CD14-positive monocyte (primary cell): ENCODE measurements at regions not wholly inside any gene's neighbourhood (a gene's known extent, or its start where the extent isn't known, plus 50 kb on each side); places are given as distances from the start of the nearest gene placed in this dataset.

ENCODE experiments used
- DNase-seq, 3 donors: peaks; one replicate each; pipeline ENCODE4 v3.0.0-alpha.2; 2011 to 2022
- H2AFZ ChIP-seq: 2 replicates; pipeline ENCODE4 v1.6.0; 2012; ENCODE audit warnings: mild to moderate bottlenecking, low read depth, low read length, inconsistent platforms; ENCODE audit not compliant: insufficient read depth, poor library complexity, severe bottlenecking
- H3K27ac ChIP-seq, 2 donors: 1 replicate in 1 of 2; 2 replicates in 1 of 2; pipeline ENCODE4 v1.5.1; 2012 to 2013; ENCODE audit warnings: low read length in 2 of 2, control low read depth in 1 of 2, inconsistent platforms in 1 of 2, low read depth in 1 of 2, mild to moderate bottlenecking in 1 of 2
- H3K27me3 ChIP-seq, 2 donors: one replicate each; pipeline versions ENCODE4 v1.6.0 to v1.6.1; 2011 to 2013; ENCODE audit warnings: low read length in 2 of 2; ENCODE audit not compliant: control insufficient read depth in 2 of 2, insufficient read depth in 2 of 2
- H3K36me3 ChIP-seq, 2 donors: replicated peaks in 1 of 2; 1 replicate in 1 of 2; 2 replicates in 1 of 2; pipeline versions ENCODE4 v1.5.1 to v1.6.1; 2012 to 2013; ENCODE audit warnings: low read length in 2 of 2, control low read depth in 1 of 2, inconsistent platforms in 1 of 2, mild to moderate bottlenecking in 1 of 2; ENCODE audit not compliant: insufficient read depth in 2 of 2, control insufficient read depth in 1 of 2
- H3K4me1 ChIP-seq, 2 donors: 1 replicate in 1 of 2; 2 replicates in 1 of 2; pipeline versions ENCODE4 v1.5.1 to v1.6.1; 2012 to 2013; ENCODE audit warnings: low read length in 2 of 2, control low read depth in 1 of 2, inconsistent platforms in 1 of 2, mild to moderate bottlenecking in 1 of 2, moderate library complexity in 1 of 2; ENCODE audit not compliant: insufficient read depth in 2 of 2, control insufficient read depth in 1 of 2
- H3K4me2 ChIP-seq: replicated peaks from 2 replicates; pipeline ENCODE3; 2012; ENCODE audit warnings: low read length, moderate library complexity, mild to moderate bottlenecking; ENCODE audit not compliant: poor library complexity, severe bottlenecking; ENCODE audit errors: extremely low read depth
- H3K4me3 ChIP-seq, 3 experiments: fragments of 200-600 bp in 1 of 3; sonication (generic) in 1 of 3; replicated peaks in 1 of 3; 1 replicate in 2 of 3; 2 replicates in 1 of 3; pipeline ENCODE4 v1.5.1; 2011 to 2013; ENCODE audit warnings: low read length in 3 of 3, mild to moderate bottlenecking in 3 of 3, control low read depth in 2 of 3, low read depth in 2 of 3, inconsistent platforms in 1 of 3, moderate library complexity in 1 of 3
- H3K79me2 ChIP-seq: 2 replicates; pipeline ENCODE4 v1.6.0; 2012; ENCODE audit warnings: mild to moderate bottlenecking, control low read depth, inconsistent platforms, low read length, moderate library complexity; ENCODE audit not compliant: insufficient read depth
- H3K9ac ChIP-seq: 2 replicates; pipeline ENCODE4 v1.6.0; 2017; ENCODE audit warnings: low read length, mild to moderate bottlenecking; ENCODE audit not compliant: insufficient read depth, poor library complexity, severe bottlenecking
- H3K9me3 ChIP-seq, 2 donors: replicated peaks in 1 of 2; 1 replicate in 1 of 2; 2 replicates in 1 of 2; pipeline versions ENCODE4 v1.5.1 to v1.6.1; 2012 to 2013; ENCODE audit warnings: low read length in 2 of 2, control low read depth in 1 of 2; ENCODE audit not compliant: control insufficient read depth in 1 of 2, insufficient read depth in 1 of 2
- H4K20me1 ChIP-seq: 2 replicates; pipeline ENCODE4 v1.6.0; 2012; ENCODE audit warnings: mild to moderate bottlenecking, low read length, control low read depth, moderate library complexity; ENCODE audit not compliant: insufficient read depth
- H3K27ac Mint-ChIP-seq, 7 donors: one replicate each; pipeline ENCODE4 v1.8.0; 2020; ENCODE audit warnings: mild to moderate bottlenecking in 7 of 7, mixed read lengths in 7 of 7, moderate library complexity in 6 of 7, inconsistent platforms in 2 of 7
- H3K27me3 Mint-ChIP-seq, 3 donors: one replicate each; pipeline ENCODE4 v1.8.0; 2021 to 2022; ENCODE audit warnings: low read depth in 3 of 3, mild to moderate bottlenecking in 3 of 3, mixed read lengths in 3 of 3, moderate library complexity in 3 of 3, inconsistent platforms in 1 of 3
- H3K36me3 Mint-ChIP-seq, 2 donors: one replicate each; pipeline ENCODE4 v1.8.0; 2020; ENCODE audit warnings: mixed read lengths in 2 of 2, inconsistent platforms in 1 of 2, mild to moderate bottlenecking in 1 of 2
- H3K4me1 Mint-ChIP-seq: one replicate; pipeline ENCODE4 v1.8.0; 2020; ENCODE audit warnings: mild to moderate bottlenecking, mixed read lengths
- H3K4me3 Mint-ChIP-seq, 2 donors: one replicate each; pipeline ENCODE4 v1.8.0; 2020; ENCODE audit warnings: mild to moderate bottlenecking in 2 of 2, mixed read lengths in 2 of 2, moderate library complexity in 1 of 2
- H3K9me3 Mint-ChIP-seq, 7 donors: one replicate each; pipeline ENCODE4 v1.8.0; 2020 to 2022; ENCODE audit warnings: mixed read lengths in 7 of 7, mild to moderate bottlenecking in 6 of 7, moderate library complexity in 6 of 7, inconsistent platforms in 2 of 7
- CTCF ChIP-seq: fragments of 200-600 bp; IDR thresholded peaks from one replicate; pipeline ENCODE4 v1.8.0; 2022; ENCODE audit warnings: antibody characterized with exemption, mild to moderate bottlenecking
- WGBS: methylation state at CpG from one replicate; pipeline ENCODE4 v1.1.5; 2013; ENCODE audit warnings: missing lambda C conversion rate; ENCODE audit not compliant: insufficient coverage; 5-methylcytosine and 5-hydroxymethylcytosine counted together
- intact Hi-C, 2 donors: fragments of 100-400 bp; cut with micrococcal nuclease; formaldehyde crosslinking; loops; one replicate each; pipeline versions ENCODE4 v1.15.0 to v1.15.1; 2023

DNA sequence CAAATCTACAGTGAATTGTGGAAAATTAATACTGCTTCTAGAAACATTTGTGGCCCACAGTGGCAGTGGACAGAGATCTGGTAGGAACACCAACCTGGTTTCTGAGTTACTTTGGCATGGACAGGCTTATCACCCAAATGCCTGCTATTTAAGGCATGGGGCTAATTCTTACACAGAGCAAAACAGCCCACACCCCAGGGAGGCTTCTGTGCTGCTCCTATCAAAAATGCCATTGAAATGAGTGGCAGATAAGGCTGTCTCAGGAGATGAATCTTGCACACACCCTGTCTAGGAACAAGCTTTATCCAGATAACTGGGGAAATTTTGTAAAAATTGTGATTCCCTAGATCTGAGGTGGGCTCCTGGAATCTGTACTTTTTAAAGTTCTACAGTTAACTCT lies 307.1 kb downstream of the TLE1 start:
- no peaks in the 10 kb centered on the region for H3K4me1 ChIP-seq
- peaks cover 0 to 3% (median 0%) of the 10 kb centered on the region in 3 donors for H3K27me3 Mint-ChIP-seq
- H3K4me1 Mint-ChIP-seq: no peaks in the 10 kb centered on the region

GRCh38 chr9:81381694-81382093 lies 307.7 kb downstream of the TLE1 start:
- Histone ChIP-seq H3K4me2 (no peak overlapping the region), H4K20me1 (no peaks in the 10 kb centered on the region), H3K4me3 (no peak overlapping the region), H3K36me3 (no peaks in the 10 kb centered on the region), H3K27ac (no peak overlapping the region), H3K9me3 (no peaks in the 10 kb centered on the region), H3K4me1 (no peaks in the 10 kb centered on the region), H3K9ac (no peak overlapping the region), H3K27me3 (no peaks in the 10 kb centered on the region), H3K79me2 (no peaks in the 10 kb centered on the region), H2AFZ (no peak overlapping the region)
- DNase-seq: no peak
- no peaks in the 10 kb centered on the region for H3K4me1 Mint-ChIP-seq
- no peak overlapping the region for H3K4me3 Mint-ChIP-seq
- H3K27me3 Mint-ChIP-seq: peaks cover 0 to 3% (median 0%) of the 10 kb centered on the region in 3 donors
- no peak for TF ChIP-seq CTCF
- intact Hi-C loops: no loop called here
- no peaks in the 10 kb centered on the region for H3K36me3 Mint-ChIP-seq
- H3K27ac Mint-ChIP-seq: no peak overlapping the region
- H3K9me3 Mint-ChIP-seq: peaks cover 0 to 7% (median 3%) of the 10 kb centered on the region in 7 donors
- 100% methylated on average over 1 of the region's 3 CpGs for WGBS

More for the DNA sequence above, 307.1 kb downstream of the TLE1 start:
- Histone ChIP-seq H3K27me3 (no peaks in the 10 kb centered on the region), H3K4me3 (no peak overlapping the region), H3K9me3 (no peaks in the 10 kb centered on the region), H3K79me2 (no peaks in the 10 kb centered on the region), H3K9ac (no peak overlapping the region), H3K36me3 (no peaks in the 10 kb centered on the region), H3K27ac (no peak overlapping the region), H3K4me2 (no peak overlapping the region), H2AFZ (no peak overlapping the region), H4K20me1 (no peaks in the 10 kb centered on the region)
- TF ChIP-seq CTCF: no peak
- no peak for DNase-seq
- intact Hi-C loops: no loop called here
- Mint-ChIP-seq H3K36me3 (no peaks in the 10 kb centered on the region), H3K9me3 (peaks cover 0 to 7% (median 3%) of the 10 kb centered on the region in 7 donors), H3K27ac (no peak overlapping the region), H3K4me3 (no peak overlapping the region)
